GM19467 (cell line): ENCODE measurements at regions not wholly inside any gene's neighbourhood (a gene's known extent, or its start where the extent isn't known, plus 50 kb on each side); places are given as distances from the start of the nearest gene placed in this dataset.

Experiments
- ATAC-seq: cut with Tn5 transposase; IDR thresholded peaks from one replicate; pipeline ENCODE4 v1.9.1; 2021; ENCODE audit warnings: mild to moderate bottlenecking, moderate library complexity; ENCODE audit not compliant: unreplicated experiment

- no peak for ATAC-seq
Observed at GRCh38 chr5:103464835-103465484, 97.6 kb downstream of the NUDT12 start.

- ATAC-seq, result no peak
Observed at GRCh38 chr5:103463261-103463660, 99.3 kb downstream of the NUDT12 start.

- ATAC-seq, result no peak
Observed at GRCh38 chr5:103461243-103461642, 101.3 kb downstream of the NUDT12 start.

- ATAC-seq, result no peak
Observed at GRCh38 chr5:103458497-103459040, 104.0 kb downstream of the NUDT12 start.

- ATAC-seq, result no peak
Observed at GRCh38 chr5:103456476-103456875, 106.1 kb downstream of the NUDT12 start.

- no peak for ATAC-seq
Observed at GRCh38 chr5:103455796-103456195, 106.8 kb downstream of the NUDT12 start.

GRCh38 chr5:103454770-103455169 is 107.8 kb downstream of the NUDT12 start:
- no peak for ATAC-seq

- ATAC-seq, result no peak
Observed at GRCh38 chr5:103452666-103453065, 109.9 kb downstream of the NUDT12 start.

- no peak for ATAC-seq
Observed at GRCh38 chr5:103452089-103452488, 110.5 kb downstream of the NUDT12 start.

- ATAC-seq, result no peak
Observed at GRCh38 chr5:103451261-103451660, 111.3 kb downstream of the NUDT12 start.

GRCh38 chr5:103450333-103451061 is 112.1 kb downstream of the NUDT12 start:
- ATAC-seq, result no peak

- ATAC-seq, result no peak
Observed at GRCh38 chr5:103446813-103447212, 115.8 kb downstream of the NUDT12 start.

- no peak for ATAC-seq
Observed at GRCh38 chr5:103445426-103446035, 117.1 kb downstream of the NUDT12 start.

- peak; percentile 62 for ATAC-seq
Observed at GRCh38 chr5:103444333-103445038, 118.1 kb downstream of the NUDT12 start.

- no peak for ATAC-seq
Observed at GRCh38 chr5:103442750-103443149, 119.8 kb downstream of the NUDT12 start.

GRCh38 chr5:103441523-103441922 is 121.1 kb downstream of the NUDT12 start:
- no peak for ATAC-seq

GRCh38 chr5:103439007-103439406 is 123.6 kb downstream of the NUDT12 start:
- no peak for ATAC-seq

GRCh38 chr5:103436656-103437055 is 125.9 kb downstream of the NUDT12 start:
- no peak for ATAC-seq

GRCh38 chr5:103436112-103436511 is 126.5 kb downstream of the NUDT12 start:
- ATAC-seq, result no peak

GRCh38 chr5:103435136-103435889 is 127.3 kb downstream of the NUDT12 start:
- ATAC-seq, result no peak
